ENCODE measurements at regions not wholly inside any gene's neighbourhood (a gene's known extent, or its start where the extent isn't known, plus 50 kb on each side); places are given as distances from the start of the nearest gene placed in this dataset.

- TF ChIP-seq CTCF (IDR thresholded peaks at IDR 0.05) (no peak), POLR2A (IDR thresholded peaks at IDR 0.05) (no peak)
- DNase-seq (ENCODE audit: low spot score in 2 of 2) = no peak
- no peak overlapping the region for H3K4me3 ChIP-seq (ENCODE audit: low read depth, poor library complexity, severe bottlenecking)
- 85 to 100% methylated on average over 1 of the region's 1 CpG for WGBS, 2 donors
- intact Hi-C loops (cut with DNase I; ENCODE audit: low total_unique reads) = no loop called here
These were observed 259.6 kb downstream of the IRX2 start for GRCh38 chr5:2491846-2492245.

- 77 to 86% methylated on average over 10 of the region's 10 CpGs for whole genome bisulfite sequencing, 2 donors
- H3K4me3 ChIP-seq (ENCODE audit: low read depth, poor library complexity, severe bottlenecking) = no peak overlapping the region
- intact Hi-C loops (cut with DNase I; ENCODE audit: low total_unique reads) = no loop called here
These were observed 262.2 kb downstream of the IRX2 start for GRCh38 chr5:2489306-2489705.

GRCh38 chr5:2488593-2488992 lies 262.9 kb downstream of the IRX2 start:
- intact Hi-C loops (cut with DNase I; ENCODE audit: low total_unique reads) = no loop called here
- DNase-seq (ENCODE audit: low spot score in 2 of 2) = no peak
- no peak overlapping the region for H3K4me3 ChIP-seq (ENCODE audit: low read depth, poor library complexity, severe bottlenecking)
- WGBS, 2 donors = 77 to 79% methylated on average over 9 of the region's 9 CpGs
- TF ChIP-seq POLR2A (IDR thresholded peaks at IDR 0.05) (no peak), CTCF (IDR thresholded peaks at IDR 0.05) (no peak)

More at GRCh38 chr5:2489306-2489705, 262.2 kb downstream of the IRX2 start:
- no peak for TF ChIP-seq POLR2A (IDR thresholded peaks at IDR 0.05)
- TF ChIP-seq CTCF (IDR thresholded peaks at IDR 0.05) = no peak
- no peak for DNase-seq (ENCODE audit: low spot score in 2 of 2)

GRCh38 chr5:2487152-2487763 lies 264.2 kb downstream of the IRX2 start:
- H3K4me3 ChIP-seq (ENCODE audit: low read depth, poor library complexity, severe bottlenecking) = no peak overlapping the region
- TF ChIP-seq CTCF (IDR thresholded peaks at IDR 0.05) (no peak), POLR2A (IDR thresholded peaks at IDR 0.05) (no peak)
- intact Hi-C loops (cut with DNase I; ENCODE audit: low total_unique reads) = no loop called here
- WGBS, 2 donors = 78 to 82% methylated on average over 2 of the region's 2 CpGs
- DNase-seq (ENCODE audit: low spot score in 2 of 2) = no peak

GRCh38 chr5:2486373-2486772 lies 265.1 kb downstream of the IRX2 start:
- TF ChIP-seq CTCF (IDR thresholded peaks at IDR 0.05) (no peak), POLR2A (IDR thresholded peaks at IDR 0.05) (no peak)
- no peak overlapping the region for H3K4me3 ChIP-seq (ENCODE audit: low read depth, poor library complexity, severe bottlenecking)
- WGBS, 2 donors = 82 to 85% methylated on average over 2 of the region's 2 CpGs
- no peak for DNase-seq (ENCODE audit: low spot score in 2 of 2)
- intact Hi-C loops (cut with DNase I; ENCODE audit: low total_unique reads) = no loop called here

GRCh38 chr5:2482778-2483177 lies 268.7 kb downstream of the IRX2 start:
- TF ChIP-seq POLR2A (IDR thresholded peaks at IDR 0.05) (no peak), CTCF (IDR thresholded peaks at IDR 0.05) (no peak)
- no peak for DNase-seq (ENCODE audit: low spot score in 2 of 2)
- intact Hi-C loops (cut with DNase I; ENCODE audit: low total_unique reads) = no loop called here
- no peak overlapping the region for H3K4me3 ChIP-seq (ENCODE audit: low read depth, poor library complexity, severe bottlenecking)

Data from lower leg skin (tissue), 4 donors.